HT1080 (cell line): ENCODE measurements at regions not wholly inside any gene's neighbourhood (a gene's known extent, or its start where the extent isn't known, plus 50 kb on each side); places are given as distances from the start of the nearest gene placed in this dataset.

Experiments used
- DNase-seq: peaks from one replicate; pipeline ENCODE4 v3.0.0-alpha.2; 2015; ENCODE audit warnings: low read depth

DNA sequence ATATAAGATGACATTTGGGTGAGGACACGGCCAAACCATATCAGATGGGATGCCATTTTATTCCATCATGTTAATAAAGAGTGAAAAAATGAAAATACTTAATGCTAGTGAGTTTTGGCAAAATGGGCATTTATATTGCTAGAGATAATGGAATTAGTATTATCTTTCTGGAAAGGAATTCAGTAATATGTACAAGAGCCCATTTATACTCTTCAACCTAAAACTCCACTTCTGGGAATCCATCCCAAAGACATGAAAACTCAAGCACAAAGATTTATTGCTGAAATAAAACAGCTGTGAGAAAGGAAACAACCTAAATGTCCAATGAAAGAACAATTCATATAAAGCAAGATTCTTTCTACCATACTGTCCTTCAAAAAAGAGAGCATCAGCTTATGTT is 96.0 kb upstream of the TMEM168 start:
- DNase-seq = no peak

DNA sequence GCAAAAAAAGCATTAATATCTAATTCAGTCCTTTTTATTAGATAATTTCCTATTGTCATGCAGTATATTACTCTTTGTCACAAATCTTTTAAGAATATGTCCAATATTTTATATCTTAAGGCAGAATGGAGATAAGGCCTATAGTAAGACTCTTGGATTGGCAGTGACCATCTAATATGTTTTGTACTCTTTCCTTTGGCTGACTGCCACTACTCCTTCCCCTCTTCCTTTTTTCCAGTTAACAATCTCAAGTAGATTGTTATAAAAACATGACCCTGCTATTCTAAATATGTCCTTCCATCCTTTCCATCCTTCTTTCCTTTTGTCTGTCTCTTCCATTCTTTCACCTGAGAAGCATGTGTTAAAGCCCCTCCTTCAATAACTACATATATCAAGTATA is 92.8 kb upstream of the TMEM168 start:
- no peak for DNase-seq

DNA sequence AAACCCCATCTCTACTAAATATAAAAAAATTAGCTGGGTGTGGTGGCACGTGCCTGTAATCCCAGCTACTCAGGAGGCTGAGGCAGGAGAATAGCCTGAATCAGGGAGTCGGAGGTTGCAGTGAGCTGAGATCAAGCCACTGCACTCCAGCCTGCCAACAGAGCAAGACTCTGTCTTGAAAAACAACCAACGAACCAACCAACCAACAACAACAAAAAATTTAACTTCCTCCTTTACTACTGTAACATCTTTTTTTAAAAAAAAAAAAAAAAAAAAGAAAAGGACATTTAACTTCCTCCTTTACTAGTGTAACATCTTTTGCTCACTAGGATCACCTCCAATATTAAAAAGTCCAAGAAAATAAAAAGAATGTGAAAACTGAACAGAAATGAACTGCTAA is 92.3 kb upstream of the TMEM168 start:
- no peak for DNase-seq

DNA sequence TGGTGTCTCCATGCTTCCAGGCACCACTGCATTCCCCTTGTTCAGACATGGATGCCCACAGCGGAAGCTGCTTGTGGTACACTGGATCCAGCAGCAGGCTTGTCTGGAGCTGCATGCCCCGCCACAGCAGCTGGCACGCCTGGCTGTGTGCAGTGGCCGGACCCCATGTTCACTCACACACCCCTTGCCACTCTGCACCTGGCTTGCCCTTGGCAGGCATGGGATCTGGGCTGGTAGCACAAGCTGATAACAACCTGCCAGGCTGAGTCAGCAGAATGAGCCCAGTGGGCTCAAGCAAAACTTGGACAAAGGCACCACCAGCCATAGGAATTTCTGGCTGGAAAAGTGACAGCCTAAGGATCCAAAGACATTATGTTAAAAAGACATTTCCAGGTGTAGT is 91.8 kb upstream of the TMEM168 start:
- no peak for DNase-seq

DNA sequence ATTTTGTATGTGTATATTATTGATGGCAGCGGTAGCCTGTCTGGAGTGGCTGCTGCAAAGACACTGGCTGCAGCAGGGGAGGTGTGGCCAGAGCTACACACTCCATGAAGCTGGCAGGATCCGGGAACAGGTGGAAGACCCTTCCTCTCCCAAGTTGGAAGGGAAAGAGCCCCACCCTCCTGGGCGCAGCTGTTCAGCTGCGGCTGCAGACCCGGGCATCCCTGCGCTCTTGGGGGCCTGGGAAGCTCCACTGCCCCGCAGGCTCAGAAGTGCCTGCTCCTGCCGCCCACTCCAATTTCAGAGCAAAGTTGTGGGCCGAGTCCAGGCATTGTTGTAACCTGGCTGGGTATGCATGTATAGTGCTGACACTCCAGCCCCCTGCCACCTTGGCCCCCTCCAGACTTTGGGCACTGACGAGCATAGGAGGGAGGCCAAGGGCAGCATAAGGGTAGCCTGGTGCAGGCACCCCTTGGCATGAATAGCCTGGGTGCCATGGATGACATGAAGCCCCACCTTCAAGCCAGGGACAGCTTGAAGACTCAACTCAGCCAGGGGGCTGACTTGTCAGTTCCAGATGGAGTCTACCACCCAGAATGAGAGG is 90.7 kb upstream of the TMEM168 start:
- no peak for DNase-seq

DNA sequence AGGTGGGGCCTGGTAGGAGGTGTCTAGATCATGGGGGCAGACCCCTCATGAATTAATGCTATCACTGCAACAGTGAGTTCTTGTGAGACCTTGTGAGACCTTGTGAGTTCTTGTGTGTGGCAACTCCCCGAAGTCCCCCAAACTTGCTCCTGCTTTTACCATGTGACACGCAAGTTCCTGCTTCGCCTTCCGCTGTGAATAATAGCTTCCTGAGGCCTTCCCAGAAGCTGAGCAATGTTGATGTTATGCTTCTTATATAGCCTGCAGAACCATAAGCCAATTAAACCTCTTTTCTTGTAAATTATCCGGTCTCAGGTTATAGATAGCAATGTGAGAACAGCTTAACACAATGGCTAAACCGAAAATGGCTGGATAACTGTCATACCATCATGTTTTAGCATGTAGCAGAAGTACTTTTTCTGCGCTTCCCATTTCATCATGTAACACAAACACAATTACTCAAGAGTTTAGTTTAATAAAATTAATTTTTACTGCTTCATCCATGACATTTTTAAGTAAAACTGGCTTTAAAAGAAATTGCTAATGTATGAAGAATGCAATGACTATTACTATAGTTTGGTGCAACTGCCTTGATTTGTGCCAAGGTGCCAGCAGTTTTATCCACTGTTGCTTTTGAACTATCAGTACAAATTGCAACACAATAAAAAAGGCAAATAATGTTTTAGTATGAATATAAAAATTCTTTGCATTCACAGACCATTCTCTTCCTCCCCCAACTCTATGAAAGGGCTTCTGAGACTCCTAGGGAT is 87.7 kb upstream of the TMEM168 start:
- DNase-seq = no peak

DNA sequence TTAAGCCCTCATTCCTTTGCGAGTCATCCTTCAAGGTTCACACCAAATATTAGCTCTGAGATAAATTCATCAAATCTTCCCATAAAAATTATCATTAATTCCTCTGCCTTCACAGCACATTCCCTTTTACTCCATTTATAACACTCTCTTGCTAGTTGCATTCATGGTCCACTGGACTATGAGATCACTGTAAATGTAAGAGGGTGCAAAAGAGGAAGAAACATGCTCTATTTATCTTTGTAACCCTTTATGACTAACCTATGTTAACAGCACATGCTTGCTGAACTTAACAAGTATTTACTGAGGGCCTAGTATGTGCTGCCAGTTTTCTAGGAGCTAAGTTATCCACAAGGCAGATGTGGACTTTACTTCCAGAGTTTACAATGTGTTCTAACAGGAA is 86.7 kb upstream of the TMEM168 start:
- DNase-seq = no peak

DNA sequence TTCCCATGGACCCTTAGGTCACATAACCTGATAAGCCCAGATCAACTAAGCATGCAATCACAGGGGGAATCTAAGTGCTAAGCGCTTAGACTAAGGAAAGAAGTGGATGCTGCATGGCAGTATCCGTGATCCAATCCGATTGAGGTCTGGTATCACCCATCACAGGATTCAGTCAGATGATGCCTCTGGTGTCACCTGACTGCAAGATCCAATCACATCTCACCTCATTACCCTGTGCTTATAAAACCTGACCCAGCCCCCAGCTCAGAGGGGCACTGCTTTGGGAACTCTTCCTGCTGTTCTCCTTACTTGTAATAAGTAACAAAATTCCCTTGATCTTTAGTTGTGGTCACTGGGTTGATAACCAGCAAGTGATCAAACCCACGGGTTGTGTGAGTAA is 84.7 kb upstream of the TMEM168 start:
- DNase-seq = no peak

DNA sequence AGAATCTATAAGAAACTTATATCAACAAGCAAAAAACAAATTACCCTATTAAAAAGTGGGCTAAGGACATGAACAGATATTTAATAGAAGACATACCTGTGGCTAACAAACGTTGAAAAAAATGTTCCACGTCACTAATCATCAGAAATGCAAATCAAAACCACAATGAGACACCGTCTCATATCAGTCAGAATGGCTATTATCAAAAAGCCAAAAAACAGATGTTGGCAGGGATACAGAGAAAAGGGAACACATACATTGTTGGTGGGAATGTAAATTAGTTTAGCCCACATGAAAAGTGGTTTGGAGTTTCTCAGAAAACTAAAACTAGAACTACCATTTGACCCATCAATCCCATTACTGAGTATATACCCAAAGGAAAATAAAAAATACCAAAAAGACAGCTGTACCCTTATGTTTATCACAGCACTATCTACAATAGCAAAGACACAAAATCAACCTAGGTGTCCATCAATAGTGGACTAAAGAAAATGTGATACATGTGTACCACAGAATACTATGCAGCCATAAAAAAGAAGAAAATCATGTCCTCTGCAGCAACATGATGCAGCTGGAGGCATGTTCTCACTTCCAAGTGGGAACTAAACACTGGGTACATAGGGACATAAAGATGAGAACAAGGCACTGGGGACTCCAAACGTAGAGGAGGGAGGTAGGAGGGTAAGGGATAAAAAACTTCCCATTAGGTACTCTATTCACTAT is 83.8 kb upstream of the TMEM168 start:
- DNase-seq = no peak

DNA sequence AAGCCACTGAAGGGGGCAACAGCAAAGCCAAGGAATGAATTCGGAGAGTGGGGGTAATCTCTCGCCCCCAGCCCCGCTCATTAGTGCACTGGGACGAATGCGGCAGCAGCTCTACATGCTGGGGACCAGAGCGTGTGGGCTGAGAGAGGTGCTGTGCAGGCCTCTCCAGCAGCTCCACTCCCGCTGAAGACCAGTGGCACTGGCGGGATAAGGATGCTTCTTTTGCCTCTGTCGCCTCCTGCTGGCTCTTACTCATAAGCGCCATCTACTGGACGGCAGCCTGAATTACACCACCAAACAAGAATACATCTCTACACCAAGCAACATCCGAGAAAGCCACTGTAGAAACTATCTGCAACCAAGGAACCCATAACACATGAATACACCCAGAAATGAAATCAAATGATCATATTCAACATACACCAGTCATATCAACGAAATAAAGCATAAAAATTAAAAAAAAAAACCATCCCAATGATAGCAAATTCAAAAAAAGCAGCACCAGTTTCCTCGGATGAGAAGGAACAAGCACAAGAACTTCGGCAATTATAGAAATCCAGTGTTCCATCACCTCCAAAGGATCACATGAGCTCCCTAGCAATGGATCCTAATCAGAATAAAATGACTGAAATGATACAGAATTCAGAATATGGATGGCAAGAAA is 79.0 kb upstream of the TMEM168 start:
- peak; percentile 66 for DNase-seq

DNA sequence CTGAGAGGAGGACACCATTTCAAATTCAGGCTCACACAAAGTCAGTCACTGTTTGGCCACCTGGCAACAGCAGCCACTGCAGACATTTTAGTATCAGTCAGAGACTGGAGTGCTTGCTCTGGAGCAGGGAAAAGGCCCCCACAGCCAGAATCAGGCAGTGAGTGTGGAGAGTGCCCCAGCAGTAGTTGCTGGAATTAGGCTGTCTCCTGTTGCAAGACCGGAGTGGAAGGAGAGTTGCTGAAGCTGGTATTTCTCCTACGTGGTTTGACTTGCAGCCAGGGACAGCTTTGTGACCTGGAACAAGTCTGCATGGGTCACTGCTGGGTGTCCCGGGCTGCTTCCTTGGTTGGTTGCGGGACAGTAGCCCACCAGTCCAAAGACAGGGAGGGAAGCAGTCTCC is 78.4 kb upstream of the TMEM168 start:
- DNase-seq = no peak

DNA sequence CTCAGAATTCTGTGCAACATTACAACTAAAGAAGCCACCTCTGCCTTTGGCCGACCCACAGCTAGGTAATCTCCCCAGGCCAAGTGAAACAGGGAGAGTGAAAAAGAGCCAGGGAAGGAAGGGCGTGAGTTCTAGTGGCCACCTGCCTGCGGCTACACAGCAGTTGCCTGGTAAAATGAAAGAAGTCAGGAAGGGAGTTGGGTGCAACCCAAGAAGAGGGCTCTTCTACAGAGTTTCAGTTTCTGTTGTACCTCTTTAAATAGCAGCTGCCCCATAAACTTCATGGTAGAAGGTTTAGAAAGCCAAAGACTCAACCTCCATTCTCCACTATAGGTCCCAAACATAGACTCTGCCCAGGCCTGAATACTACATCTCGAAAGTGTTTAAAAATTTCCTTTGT is 76.2 kb upstream of the TMEM168 start:
- no peak for DNase-seq

DNA sequence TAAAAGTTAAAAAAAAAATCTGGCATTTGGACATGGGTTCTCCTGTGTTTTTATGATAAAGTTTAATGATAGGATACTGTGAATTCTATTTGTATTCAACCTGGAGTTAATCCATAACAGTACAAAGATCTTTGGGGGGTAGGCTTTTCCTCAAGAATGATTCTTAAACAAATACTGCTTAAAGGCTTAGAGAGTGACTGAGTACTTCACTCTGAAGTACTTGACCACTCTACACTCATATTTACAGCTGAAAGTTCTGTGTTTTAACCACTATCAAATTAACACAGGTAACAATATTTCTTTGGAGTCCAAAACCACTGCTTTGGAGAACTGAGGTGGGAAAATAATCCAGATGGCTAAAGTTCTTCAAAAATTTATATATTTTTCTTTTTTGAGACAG is 74.2 kb upstream of the TMEM168 start:
- no peak for DNase-seq

DNA sequence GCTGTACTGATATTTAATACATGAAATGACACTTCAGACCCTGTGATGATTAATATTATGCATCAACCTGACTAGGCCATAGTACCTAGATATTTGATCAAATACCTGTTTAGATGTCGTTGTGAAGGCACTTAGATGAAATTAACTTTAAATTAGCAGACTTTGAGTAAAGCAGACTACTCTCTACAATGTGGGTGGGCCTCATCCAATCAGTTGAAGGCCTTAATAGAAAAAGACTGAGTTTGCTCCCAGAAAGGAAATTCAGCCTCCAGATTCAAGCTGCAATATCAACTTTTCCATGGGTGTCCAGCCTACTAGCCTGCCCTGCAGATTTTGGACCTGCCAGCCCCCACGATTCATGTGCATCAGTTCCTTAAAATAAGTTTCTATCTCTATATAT is 68.6 kb upstream of the TMEM168 start:
- DNase-seq = no peak

DNA sequence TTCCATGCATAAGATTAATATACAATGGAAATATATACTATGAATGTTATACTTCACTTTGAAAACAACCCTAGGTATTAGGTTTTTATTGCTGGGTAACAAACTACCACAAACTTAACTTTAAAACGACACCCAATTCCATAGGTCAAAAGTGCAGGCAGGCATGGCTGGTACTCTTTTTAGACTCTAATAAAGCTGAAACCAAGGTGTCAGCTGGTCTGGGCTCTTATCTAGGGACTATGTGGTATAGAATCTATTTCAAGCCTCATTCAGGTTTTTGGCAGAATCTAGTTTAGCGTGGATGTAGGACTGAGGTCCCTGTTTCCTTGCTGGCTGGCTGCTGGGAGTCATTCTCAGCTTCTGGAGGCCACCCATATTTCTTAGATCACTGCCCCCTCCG is 65.0 kb upstream of the TMEM168 start:
- no peak for DNase-seq

DNA sequence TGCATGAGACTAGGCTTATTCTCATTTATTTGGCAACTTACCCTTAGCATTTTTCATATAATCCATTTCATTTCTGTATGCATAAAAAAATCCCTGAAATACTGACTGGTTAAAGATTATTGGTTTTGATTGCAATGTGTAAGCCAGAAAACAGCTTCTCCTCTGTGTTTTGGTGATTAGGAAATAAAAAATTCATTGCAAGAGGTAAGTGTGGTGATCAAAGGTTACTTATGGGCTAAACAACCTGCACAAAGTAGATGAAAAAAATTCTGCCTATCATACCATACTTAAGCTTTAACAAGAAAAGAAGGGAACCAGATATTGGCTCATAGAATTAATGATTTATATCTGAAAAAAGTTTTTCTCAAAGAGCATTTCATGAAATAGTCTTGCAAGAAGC is 64.0 kb upstream of the TMEM168 start:
- no peak for DNase-seq

DNA sequence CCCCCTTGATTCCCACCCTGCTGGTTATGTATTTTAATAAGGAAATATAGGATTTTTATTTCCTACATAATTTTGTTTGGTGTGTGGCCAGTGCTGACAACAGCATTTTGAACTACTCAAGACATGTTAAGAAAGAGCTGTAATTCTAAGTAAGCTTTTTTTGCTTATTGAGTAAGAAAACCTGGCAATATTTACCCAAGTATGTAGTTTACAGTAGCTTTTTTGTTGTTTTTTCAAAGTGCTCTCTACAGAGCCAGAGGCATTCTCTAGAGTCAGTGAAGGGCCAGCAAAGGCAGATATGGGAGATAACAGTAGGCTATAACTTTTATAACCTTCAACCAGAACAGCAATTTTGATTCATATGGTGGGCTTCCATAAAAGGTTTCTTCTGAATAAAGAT is 63.2 kb upstream of the TMEM168 start:
- no peak for DNase-seq

DNA sequence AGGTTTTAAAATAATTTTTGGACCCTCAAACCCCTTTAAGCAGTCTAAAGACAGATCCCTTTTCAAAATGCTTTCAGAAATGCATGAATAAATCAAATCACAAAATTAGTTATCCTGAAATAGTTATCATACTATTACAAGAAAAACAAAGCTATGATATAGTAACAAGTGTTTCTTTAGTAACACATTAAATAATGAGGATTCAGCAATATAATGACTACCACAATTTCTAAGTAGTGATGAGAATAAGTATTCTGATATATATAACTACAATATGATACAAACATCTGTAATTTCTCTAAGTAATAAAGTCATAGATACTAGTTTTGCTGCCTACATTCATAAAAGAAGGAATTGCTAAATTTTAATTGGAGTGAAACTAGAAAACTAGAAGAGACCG is 53.0 kb upstream of the TMEM168 start:
- no peak for DNase-seq
